ENCODE measurements at regions not wholly inside any gene's neighbourhood (a gene's known extent, or its start where the extent isn't known, plus 50 kb on each side); places are given as distances from the start of the nearest gene placed in this dataset.
"Not testable (repeated sequence)": the region's sequence is repeated elsewhere in the genome, so short reads cannot be mapped to it uniquely, and the experiment has no call there.

GRCh38 chr14:99995700-99996356 lies 69.4 kb upstream of the EVL start:
- H3K27ac ChIP-seq = no peak overlapping the region
- H3K9me3 ChIP-seq = no peaks in the 10 kb centered on the region
- no peaks in the 10 kb centered on the region for H3K36me3 ChIP-seq
- H3K27me3 ChIP-seq = no peaks in the 10 kb centered on the region
- H3K4me1 ChIP-seq = no peaks in the 10 kb centered on the region
- H3K4me3 ChIP-seq = no peak overlapping the region
- intact Hi-C loops (cut with DNase I) = no loop called here
- DNase-seq (ENCODE audit: extremely low spot score in 2 of 2) = no peak
- no peak for TF ChIP-seq POLR2AphosphoS5 (IDR thresholded peaks at IDR 0.05; ENCODE audit: insufficient read depth in 1 of 2, low read depth in 1 of 2)
- peak in 2 of 3 experiments; percentile 42 to 57 for TF ChIP-seq CTCF (IDR thresholded peaks at IDR 0.05)

- H3K36me3 ChIP-seq = no peaks in the 10 kb centered on the region
- H3K27me3 ChIP-seq = no peaks in the 10 kb centered on the region
- no peak overlapping the region for H3K4me3 ChIP-seq
- DNase-seq (ENCODE audit: extremely low spot score in 2 of 2) = no peak
- intact Hi-C loops (cut with DNase I) = no loop called here
- no peaks in the 10 kb centered on the region for H3K4me1 ChIP-seq
- no peak for TF ChIP-seq POLR2A (IDR thresholded peaks at IDR 0.05)
- TF ChIP-seq CTCF (IDR thresholded peaks at IDR 0.05) = no peak
- no peak for TF ChIP-seq POLR2AphosphoS5 (IDR thresholded peaks at IDR 0.05; ENCODE audit: insufficient read depth in 1 of 2, low read depth in 1 of 2)
- H3K27ac ChIP-seq = no peak overlapping the region
- H3K9me3 ChIP-seq = no peaks in the 10 kb centered on the region
These were observed 68.2 kb upstream of the EVL start for GRCh38 chr14:99996951-99997571.

GRCh38 chr14:100000398-100000797 lies 64.8 kb upstream of the EVL start:
- DNase-seq (ENCODE audit: extremely low spot score in 2 of 2); H3K27me3 ChIP-seq; intact Hi-C loops (cut with DNase I); H3K9me3 ChIP-seq; H3K4me1 ChIP-seq; H3K27ac ChIP-seq; H3K4me3 ChIP-seq; H3K36me3 ChIP-seq: not testable (repeated sequence)

- TF ChIP-seq CTCF (IDR thresholded peaks at IDR 0.05) (no peak), POLR2AphosphoS5 (IDR thresholded peaks at IDR 0.05; ENCODE audit: insufficient read depth in 1 of 2, low read depth in 1 of 2) (no peak), POLR2A (IDR thresholded peaks at IDR 0.05) (no peak)
- Histone ChIP-seq H3K4me3 (no peak overlapping the region), H3K27ac (no peak overlapping the region), H3K27me3 (no peaks in the 10 kb centered on the region), H3K36me3 (no peaks in the 10 kb centered on the region), H3K9me3 (no peaks in the 10 kb centered on the region), H3K4me1 (no peaks in the 10 kb centered on the region)
- DNase-seq (ENCODE audit: extremely low spot score in 2 of 2) = no peak
- intact Hi-C loops (cut with DNase I) = no loop called here
These were observed 60.8 kb upstream of the EVL start for GRCh38 chr14:100004392-100004791.

- H3K27ac ChIP-seq = no peak overlapping the region
- no peaks in the 10 kb centered on the region for H3K4me1 ChIP-seq
- DNase-seq (ENCODE audit: extremely low spot score in 2 of 2) = no peak
- intact Hi-C loops (cut with DNase I) = no loop called here
- no peaks in the 10 kb centered on the region for H3K36me3 ChIP-seq
- no peaks in the 10 kb centered on the region for H3K27me3 ChIP-seq
- TF ChIP-seq POLR2AphosphoS5 (IDR thresholded peaks at IDR 0.05; ENCODE audit: insufficient read depth in 1 of 2, low read depth in 1 of 2) = no peak
- TF ChIP-seq CTCF (IDR thresholded peaks at IDR 0.05) = no peak
- no peak for TF ChIP-seq POLR2A (IDR thresholded peaks at IDR 0.05)
- H3K4me3 ChIP-seq = no peak overlapping the region
- H3K9me3 ChIP-seq = no peaks in the 10 kb centered on the region
These were observed 58.0 kb upstream of the EVL start for GRCh38 chr14:100007254-100007653.

- DNase-seq (ENCODE audit: extremely low spot score in 2 of 2); intact Hi-C loops (cut with DNase I); H3K4me3 ChIP-seq; H3K27me3 ChIP-seq; H3K4me1 ChIP-seq; H3K9me3 ChIP-seq; H3K36me3 ChIP-seq; H3K27ac ChIP-seq: not testable (repeated sequence)
These were observed 55.4 kb upstream of the EVL start for GRCh38 chr14:100009802-100010201.
